T-helper 17 cell (primary cell): ENCODE measurements at regions not wholly inside any gene's neighbourhood (a gene's known extent, or its start where the extent isn't known, plus 50 kb on each side); places are given as distances from the start of the nearest gene placed in this dataset.

Experiments
- ATAC-seq: fragments of 150-1000 bp; cut with Tn5 transposase; 2 replicates; pipeline ENCODE4 v1.10.0; 2021; ENCODE audit warnings: mild to moderate bottlenecking, moderate library complexity
- DNase-seq, 3 donors: peaks; one replicate each; pipeline versions ENCODE4 v3.0.0 to v3.0.0-alpha.2; 2020 to 2021
- H3K9me3 ChIP-seq: one replicate; pipeline ENCODE4 v1.7.0; 2013; ENCODE audit warnings: low read length, mild to moderate bottlenecking; ENCODE audit not compliant: control insufficient read depth, poor library complexity, severe bottlenecking
- H3K27ac Mint-ChIP-seq: one replicate; pipeline ENCODE4 v1.8.0; 2022; ENCODE audit warnings: mild to moderate bottlenecking, moderate library complexity, mixed read lengths
- H3K27me3 Mint-ChIP-seq: one replicate; pipeline ENCODE4 v1.8.0; 2022; ENCODE audit warnings: mixed read lengths
- H3K36me3 Mint-ChIP-seq: one replicate; pipeline ENCODE4 v1.8.0; 2022; ENCODE audit warnings: low read depth, mixed read lengths
- H3K4me1 Mint-ChIP-seq: one replicate; pipeline ENCODE4 v1.8.0; 2022; ENCODE audit warnings: mild to moderate bottlenecking, mixed read lengths
- H3K4me3 Mint-ChIP-seq: one replicate; pipeline ENCODE4 v1.8.0; 2022; ENCODE audit warnings: mild to moderate bottlenecking, moderate library complexity, mixed read lengths

- peaks cover 64% of the 10 kb centered on the region for H3K27me3 Mint-ChIP-seq
- DNase-seq: no peak
- no peak for ATAC-seq
- no peaks in the 10 kb centered on the region for H3K9me3 ChIP-seq
- H3K4me3 Mint-ChIP-seq: no peak overlapping the region
- H3K4me1 Mint-ChIP-seq: peaks cover 3% of the 10 kb centered on the region
- H3K36me3 Mint-ChIP-seq: no peaks in the 10 kb centered on the region
- no peak overlapping the region for H3K27ac Mint-ChIP-seq
Measured at GRCh38 chr15:88393719-88394519, 73.3 kb downstream of the MRPL46 start.

GRCh38 chr15:88391700-88392099, 75.5 kb downstream of the MRPL46 start:
- peaks cover 52% of the 10 kb centered on the region for H3K27me3 Mint-ChIP-seq

GRCh38 chr15:88391006-88391405, 76.2 kb downstream of the MRPL46 start:
- DNase-seq: no peak
- no peaks in the 10 kb centered on the region for H3K36me3 Mint-ChIP-seq
- H3K4me1 Mint-ChIP-seq: no peaks in the 10 kb centered on the region
- H3K27ac Mint-ChIP-seq: no peak overlapping the region
- no peak overlapping the region for H3K4me3 Mint-ChIP-seq
- ATAC-seq: no peak
- H3K27me3 Mint-ChIP-seq: peaks cover 46% of the 10 kb centered on the region
- no peaks in the 10 kb centered on the region for H3K9me3 ChIP-seq

More at GRCh38 chr15:88391700-88392099, 75.5 kb downstream of the MRPL46 start:
- Mint-ChIP-seq H3K36me3 (no peaks in the 10 kb centered on the region), H3K4me1 (peaks cover 3% of the 10 kb centered on the region), H3K27ac (no peak overlapping the region), H3K4me3 (no peak overlapping the region)
- no peaks in the 10 kb centered on the region for H3K9me3 ChIP-seq
- DNase-seq (no peak), ATAC-seq (no peak)

- H3K9me3 ChIP-seq: no peaks in the 10 kb centered on the region
- Mint-ChIP-seq H3K27ac (no peak overlapping the region), H3K36me3 (no peaks in the 10 kb centered on the region), H3K4me1 (no peaks in the 10 kb centered on the region), H3K27me3 (peaks cover 41% of the 10 kb centered on the region), H3K4me3 (no peak overlapping the region)
- no peak for ATAC-seq
- DNase-seq: no peak
Measured at GRCh38 chr15:88390164-88390901, 76.9 kb downstream of the MRPL46 start.

- ATAC-seq (no peak), DNase-seq (no peak)
- H3K9me3 ChIP-seq: no peaks in the 10 kb centered on the region
- no peaks in the 10 kb centered on the region for H3K36me3 Mint-ChIP-seq
- H3K4me3 Mint-ChIP-seq: no peak overlapping the region
- H3K27ac Mint-ChIP-seq: no peak overlapping the region
- no peaks in the 10 kb centered on the region for H3K4me1 Mint-ChIP-seq
- H3K27me3 Mint-ChIP-seq: peaks cover 38% of the 10 kb centered on the region
Measured at GRCh38 chr15:88389120-88389519, 78.1 kb downstream of the MRPL46 start.

- H3K4me1 Mint-ChIP-seq: no peaks in the 10 kb centered on the region
- no peaks in the 10 kb centered on the region for H3K9me3 ChIP-seq
- ATAC-seq (no peak), DNase-seq (no peak)
- no peaks in the 10 kb centered on the region for H3K36me3 Mint-ChIP-seq
- no peak overlapping the region for H3K27ac Mint-ChIP-seq
- peaks cover 38% of the 10 kb centered on the region for H3K27me3 Mint-ChIP-seq
- H3K4me3 Mint-ChIP-seq: no peak overlapping the region
Measured at GRCh38 chr15:88388686-88389085, 78.5 kb downstream of the MRPL46 start.

- no peak overlapping the region for H3K27ac Mint-ChIP-seq
- H3K4me1 Mint-ChIP-seq: no peaks in the 10 kb centered on the region
- H3K27me3 Mint-ChIP-seq: peaks cover 48% of the 10 kb centered on the region
- H3K9me3 ChIP-seq: no peaks in the 10 kb centered on the region
- DNase-seq (no peak), ATAC-seq (no peak)
- no peaks in the 10 kb centered on the region for H3K36me3 Mint-ChIP-seq
- H3K4me3 Mint-ChIP-seq: no peak overlapping the region
Measured at GRCh38 chr15:88385078-88385700, 82.0 kb downstream of the MRPL46 start.

GRCh38 chr15:88383354-88383753, 83.8 kb downstream of the MRPL46 start:
- H3K36me3 Mint-ChIP-seq: no peaks in the 10 kb centered on the region
- no peak for ATAC-seq
- H3K9me3 ChIP-seq: no peaks in the 10 kb centered on the region
- H3K27me3 Mint-ChIP-seq: peaks cover 51% of the 10 kb centered on the region
- no peak overlapping the region for H3K4me3 Mint-ChIP-seq
- no peaks in the 10 kb centered on the region for H3K4me1 Mint-ChIP-seq
- no peak overlapping the region for H3K27ac Mint-ChIP-seq
- DNase-seq: no peak

- no peak for DNase-seq
- no peaks in the 10 kb centered on the region for H3K9me3 ChIP-seq
- no peak overlapping the region for H3K27ac Mint-ChIP-seq
- H3K4me3 Mint-ChIP-seq: no peak overlapping the region
- H3K4me1 Mint-ChIP-seq: no peaks in the 10 kb centered on the region
- no peaks in the 10 kb centered on the region for H3K36me3 Mint-ChIP-seq
- ATAC-seq: no peak
- peaks cover 54% of the 10 kb centered on the region for H3K27me3 Mint-ChIP-seq
Measured at GRCh38 chr15:88382482-88382983, 84.7 kb downstream of the MRPL46 start.

- no peak overlapping the region for H3K27ac Mint-ChIP-seq
- H3K4me3 Mint-ChIP-seq: no peak overlapping the region
- H3K27me3 Mint-ChIP-seq: peaks cover 66% of the 10 kb centered on the region
- H3K4me1 Mint-ChIP-seq: no peaks in the 10 kb centered on the region
- no peak for ATAC-seq
- no peaks in the 10 kb centered on the region for H3K9me3 ChIP-seq
- DNase-seq: no peak
- H3K36me3 Mint-ChIP-seq: no peaks in the 10 kb centered on the region
Measured at GRCh38 chr15:88378188-88378637, 89.0 kb downstream of the MRPL46 start.

- ATAC-seq: no peak
- Mint-ChIP-seq H3K27ac (no peak overlapping the region), H3K36me3 (peaks cover under 1% of the 10 kb centered on the region), H3K27me3 (peaks cover 61% of the 10 kb centered on the region), H3K4me3 (no peak overlapping the region), H3K4me1 (no peaks in the 10 kb centered on the region)
- no peak for DNase-seq
- no peaks in the 10 kb centered on the region for H3K9me3 ChIP-seq
Measured at GRCh38 chr15:88377509-88377908, 89.7 kb downstream of the MRPL46 start.

- Mint-ChIP-seq H3K4me1 (no peaks in the 10 kb centered on the region), H3K36me3 (peaks cover 2% of the 10 kb centered on the region), H3K27me3 (peaks cover 56% of the 10 kb centered on the region), H3K4me3 (no peak overlapping the region), H3K27ac (no peak overlapping the region)
- no peak for ATAC-seq
- H3K9me3 ChIP-seq: no peaks in the 10 kb centered on the region
- DNase-seq: no peak
Measured at GRCh38 chr15:88376574-88377174, 90.5 kb downstream of the MRPL46 start.
